GM10266 (cell line): ENCODE measurements at regions not wholly inside any gene's neighbourhood (a gene's known extent, or its start where the extent isn't known, plus 50 kb on each side); places are given as distances from the start of the nearest gene placed in this dataset.
"Not testable (repeated sequence)": the region's sequence is repeated elsewhere in the genome, so short reads cannot be mapped to it uniquely, and the experiment has no call there.

Experiments used
- DNase-seq: peaks from one replicate; pipeline ENCODE4 v3.0.0; 2012; ENCODE audit errors: extremely low spot score
- CTCF ChIP-seq: IDR thresholded peaks from 2 replicates; pipeline ENCODE4 v1.5.1; 2012; ENCODE audit warnings: mild to moderate bottlenecking, low read depth; ENCODE audit not compliant: control insufficient read depth, insufficient read depth; ENCODE audit errors: missing control alignments

- peak; percentile 10 for TF ChIP-seq CTCF
- peak; percentile 89 for DNase-seq
These were observed 189.4 kb downstream of the ADRA2C start for GRCh38 chr4:3955321-3956164.

GRCh38 chr4:3956165-3956867 is 190.1 kb downstream of the ADRA2C start:
- DNase-seq = not testable (repeated sequence)

GRCh38 chr4:3961091-3961672 is 195.0 kb downstream of the ADRA2C start:
- not testable (repeated sequence) for DNase-seq

GRCh38 chr4:3964572-3965278 is 198.5 kb downstream of the ADRA2C start:
- not testable (repeated sequence) for DNase-seq

GRCh38 chr4:3967204-3967603 is 201.0 kb downstream of the ADRA2C start:
- not testable (repeated sequence) for DNase-seq

- DNase-seq = not testable (repeated sequence)
These were observed 206.4 kb downstream of the ADRA2C start for GRCh38 chr4:3972626-3973025.

GRCh38 chr4:3973581-3974200 is 207.5 kb downstream of the ADRA2C start:
- DNase-seq = not testable (repeated sequence)

GRCh38 chr4:3983518-3984125 is 217.4 kb downstream of the ADRA2C start:
- DNase-seq = not testable (repeated sequence)

GRCh38 chr4:3984796-3985195 is 218.6 kb downstream of the ADRA2C start:
- not testable (repeated sequence) for DNase-seq
- peak; percentile 3 for TF ChIP-seq CTCF

- DNase-seq = not testable (repeated sequence)
These were observed 220.2 kb downstream of the ADRA2C start for GRCh38 chr4:3986412-3986811.

GRCh38 chr4:3997386-3997785 is 229.3 kb downstream of the OTOP1 start:
- DNase-seq = not testable (repeated sequence)

GRCh38 chr4:4004036-4004435 is 222.7 kb downstream of the OTOP1 start:
- DNase-seq = not testable (repeated sequence)

GRCh38 chr4:4004702-4005101 is 222.0 kb downstream of the OTOP1 start:
- not testable (repeated sequence) for DNase-seq

- not testable (repeated sequence) for DNase-seq
These were observed 220.4 kb downstream of the OTOP1 start for GRCh38 chr4:4006356-4006755.

- not testable (repeated sequence) for DNase-seq
These were observed 207.7 kb downstream of the OTOP1 start for GRCh38 chr4:4019071-4019470.

- not testable (repeated sequence) for DNase-seq
These were observed 205.6 kb downstream of the OTOP1 start for GRCh38 chr4:4021161-4021560.

- DNase-seq = not testable (repeated sequence)
These were observed 200.0 kb downstream of the OTOP1 start for GRCh38 chr4:4026708-4027107.
